Nephron (organoid): ENCODE measurements at regions not wholly inside any gene's neighbourhood (a gene's known extent, or its start where the extent isn't known, plus 50 kb on each side); places are given as distances from the start of the nearest gene placed in this dataset.

Source experiments
- H3K27ac Mint-ChIP-seq, 3 experiments: 2 replicates each; pipeline ENCODE4 v1.8.0; 2020; ENCODE audit warnings: mixed read lengths in 3 of 3, mild to moderate bottlenecking in 2 of 3, moderate library complexity in 1 of 3
- H3K27me3 Mint-ChIP-seq: 2 replicates; pipeline ENCODE4 v1.8.0; 2021; ENCODE audit warnings: low read depth, mild to moderate bottlenecking, moderate library complexity, mixed read lengths
- H3K36me3 Mint-ChIP-seq: 2 replicates; pipeline ENCODE4 v1.8.0; 2020; ENCODE audit warnings: low read depth, mixed read lengths
- H3K4me1 Mint-ChIP-seq: 2 replicates; pipeline ENCODE4 v1.8.0; 2020; ENCODE audit warnings: mixed read lengths
- H3K4me3 Mint-ChIP-seq, 3 experiments: 2 replicates each; pipeline ENCODE4 v1.8.0; 2020; ENCODE audit warnings: mild to moderate bottlenecking in 3 of 3, mixed read lengths in 3 of 3, moderate library complexity in 2 of 3
- H3K9me3 Mint-ChIP-seq: 2 replicates; pipeline ENCODE4 v1.8.0; 2020; ENCODE audit warnings: mixed read lengths
- CTCF ChIP-seq, 3 experiments: fragments of 200-600 bp; sonication (generic); IDR thresholded peaks; one replicate each; pipeline ENCODE4 v1.5.0; 2021; ENCODE audit warnings: antibody characterized with exemption in 3 of 3; ENCODE audit not compliant: unreplicated experiment in 3 of 3

DNA sequence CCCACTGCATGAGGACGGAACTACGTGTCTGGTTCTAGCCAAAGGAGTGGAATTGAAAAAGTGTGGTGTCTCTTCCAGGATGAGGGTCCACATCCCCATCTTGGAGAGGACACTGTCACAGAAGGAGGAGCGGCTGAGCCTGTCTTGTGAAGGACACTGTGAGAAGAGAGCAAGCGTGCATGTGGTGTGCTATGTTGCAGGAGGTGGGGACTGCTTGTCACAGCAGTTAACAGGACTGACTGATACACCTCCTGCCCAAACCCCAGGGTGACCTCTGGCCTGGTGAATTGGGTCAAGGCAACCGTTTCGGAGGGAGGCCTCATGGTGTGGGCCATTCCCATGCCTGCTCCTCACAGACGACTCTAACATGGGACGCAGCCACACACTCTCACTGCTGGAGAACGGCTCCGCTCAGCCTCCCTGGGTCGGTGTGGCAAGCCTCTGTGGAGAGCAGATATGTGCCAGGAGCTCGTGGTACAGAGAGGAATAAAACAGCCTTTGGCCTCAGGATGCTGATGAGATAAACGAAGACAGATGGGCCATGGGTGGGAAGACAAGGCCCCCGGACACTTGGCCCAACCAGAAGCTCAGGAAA lies 56.4 kb upstream of the RBFOX3 start:
- no peak for TF ChIP-seq CTCF (IDR thresholded peaks at IDR 0.05; ENCODE audit: unreplicated experiment in 3 of 3)
- Mint-ChIP-seq H3K36me3 (no peaks in the 10 kb centered on the region), H3K27ac (no peak overlapping the region), H3K4me3 (no peak overlapping the region), H3K27me3 (peaks cover 66% of the 10 kb centered on the region), H3K9me3 (peaks cover 8% of the 10 kb centered on the region), H3K4me1 (peaks cover 54% of the 10 kb centered on the region)

DNA sequence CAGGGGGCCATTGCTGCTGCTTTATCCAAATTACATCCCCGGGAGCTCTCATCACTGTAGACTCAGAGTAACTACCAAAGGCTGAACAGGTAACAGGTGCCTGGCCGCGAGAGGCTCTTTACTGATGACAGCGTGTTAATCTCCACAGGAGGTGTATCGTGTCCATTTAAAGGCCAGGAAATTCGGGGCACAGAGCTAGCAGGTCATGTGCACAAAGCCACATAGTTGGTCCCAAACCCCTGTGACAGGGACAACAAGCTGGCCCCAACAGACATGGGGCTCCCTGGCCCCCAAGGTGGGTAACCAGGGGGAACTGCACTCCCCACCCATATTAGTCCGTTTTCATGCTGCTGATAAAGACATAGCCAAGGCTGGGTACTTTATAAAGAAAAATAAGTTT lies 55.3 kb upstream of the RBFOX3 start:
- H3K36me3 Mint-ChIP-seq, result no peaks in the 10 kb centered on the region
- H3K27ac Mint-ChIP-seq, result no peak overlapping the region
- H3K27me3 Mint-ChIP-seq, result peaks cover 62% of the 10 kb centered on the region
- peaks cover 6% of the 10 kb centered on the region for H3K9me3 Mint-ChIP-seq
- H3K4me1 Mint-ChIP-seq, result peaks cover 52% of the 10 kb centered on the region
- no peak overlapping the region for H3K4me3 Mint-ChIP-seq
- TF ChIP-seq CTCF (IDR thresholded peaks at IDR 0.05; ENCODE audit: unreplicated experiment in 3 of 3), result no peak

- H3K27me3 Mint-ChIP-seq, result peaks cover 63% of the 10 kb centered on the region
- no peak overlapping the region for H3K27ac Mint-ChIP-seq
- no peak for TF ChIP-seq CTCF (IDR thresholded peaks at IDR 0.05; ENCODE audit: unreplicated experiment in 3 of 3)
- H3K4me1 Mint-ChIP-seq, result peaks cover 42% of the 10 kb centered on the region
- no peaks in the 10 kb centered on the region for H3K36me3 Mint-ChIP-seq
- peak overlapping the region in 1 of 3 experiments; percentile 37 for H3K4me3 Mint-ChIP-seq
- H3K9me3 Mint-ChIP-seq, result peaks cover 13% of the 10 kb centered on the region
Observed at GRCh38 chr17:79664930-79665737, 54.3 kb upstream of the RBFOX3 start.

DNA sequence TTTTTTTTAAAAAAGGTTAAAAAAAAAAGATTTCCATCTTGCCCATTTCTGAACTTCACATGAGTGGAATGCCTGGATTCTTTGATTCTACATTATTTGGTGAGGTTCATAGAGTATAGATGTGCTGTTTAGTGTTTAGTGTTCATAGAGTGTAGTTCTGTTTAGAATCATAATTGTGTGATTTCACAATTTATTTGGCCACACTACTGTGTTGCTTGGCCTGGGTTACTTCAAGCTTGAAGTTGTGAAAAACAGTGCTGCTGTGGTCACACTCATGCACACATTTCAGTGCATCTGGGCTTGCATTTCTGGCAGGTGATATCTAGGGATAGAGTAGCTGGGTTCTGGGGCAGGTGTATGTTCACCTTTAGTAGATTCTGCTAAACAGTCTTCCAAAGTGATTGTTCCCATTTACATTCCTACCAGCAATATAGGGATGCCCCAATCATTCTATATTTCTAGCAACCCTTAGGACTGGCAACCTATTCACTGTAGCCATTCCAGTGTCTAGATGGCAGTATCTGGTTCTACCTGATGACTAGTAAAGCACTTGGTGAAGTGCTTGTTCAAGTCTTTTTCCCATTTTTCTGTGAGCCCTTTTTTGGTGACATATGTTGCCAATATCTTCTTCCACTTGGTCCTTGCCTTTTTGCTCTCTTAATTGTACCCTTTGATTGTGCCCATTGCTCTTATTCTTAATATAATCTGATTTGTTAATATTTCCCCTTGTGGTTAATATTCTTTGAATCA lies 50.6 kb upstream of the RBFOX3 start:
- H3K4me1 Mint-ChIP-seq, result peaks cover 30% of the 10 kb centered on the region
- H3K4me3 Mint-ChIP-seq, result no peak overlapping the region
- no peak overlapping the region for H3K27ac Mint-ChIP-seq
- TF ChIP-seq CTCF (IDR thresholded peaks at IDR 0.05; ENCODE audit: unreplicated experiment in 3 of 3), result no peak
- no peaks in the 10 kb centered on the region for H3K36me3 Mint-ChIP-seq
- H3K27me3 Mint-ChIP-seq, result peaks cover 57% of the 10 kb centered on the region
- peaks cover 13% of the 10 kb centered on the region for H3K9me3 Mint-ChIP-seq
